Thyroid gland (tissue), 4 donors: ENCODE measurements at regions not wholly inside any gene's neighbourhood (a gene's known extent, or its start where the extent isn't known, plus 50 kb on each side); places are given as distances from the start of the nearest gene placed in this dataset.

Experiments
- CTCF ChIP-seq, 6 experiments: fragments of 200-600 bp in 3 of 6; fragments of 450-650 bp in 3 of 6; sonication (generic) in 3 of 6; IDR thresholded peaks; one replicate each; pipeline ENCODE4 v1.5.1; 2016 to 2019; ENCODE audit warnings: antibody characterized with exemption in 6 of 6, mild to moderate bottlenecking in 2 of 6, inconsistent platforms in 1 of 6, moderate library complexity in 1 of 6
- POLR2A ChIP-seq, 2 donors: fragments of 450-650 bp; IDR thresholded peaks; one replicate each; pipeline ENCODE4 v1.6.1; 2017; ENCODE audit warnings: antibody characterized with exemption in 2 of 2, mild to moderate bottlenecking in 2 of 2, moderate library complexity in 1 of 2

- TF ChIP-seq POLR2A (IDR thresholded peaks at IDR 0.05) (no peak), CTCF (IDR thresholded peaks at IDR 0.05) (no peak)
Measured at GRCh38 chr19:20254121-20254520, 87.1 kb downstream of the ZNF486 start.
